Stimulated activated naive CD4-positive, alpha-beta T cell (primary cell): ENCODE measurements at regions not wholly inside any gene's neighbourhood (a gene's known extent, or its start where the extent isn't known, plus 50 kb on each side); places are given as distances from the start of the nearest gene placed in this dataset.

Source experiments
- DNase-seq, 6 experiments: peaks; one replicate each; lab custom pipeline; 2025; lab: John Stamatoyannopoulos, UW

DNA sequence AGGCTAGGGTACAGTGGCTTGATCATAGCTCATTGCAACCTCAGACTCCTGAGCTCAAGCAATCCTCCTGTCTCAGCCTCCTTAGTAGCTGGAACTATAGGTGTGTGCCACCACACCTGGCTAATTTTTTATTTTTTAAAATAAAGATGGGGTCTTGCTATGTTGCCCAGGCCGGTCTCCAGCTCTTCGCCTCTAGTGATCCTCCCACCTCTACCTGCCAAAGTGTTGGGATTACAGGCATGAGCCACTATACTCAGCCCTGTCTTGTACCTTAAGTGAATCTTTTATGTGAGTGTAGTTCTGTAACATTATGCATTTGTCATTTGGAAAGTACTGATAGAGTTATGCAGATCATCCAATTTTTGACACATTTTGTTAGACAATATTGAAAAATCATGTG is 66.9 kb upstream of the C15orf39 start:
- DNase-seq = no peak

DNA sequence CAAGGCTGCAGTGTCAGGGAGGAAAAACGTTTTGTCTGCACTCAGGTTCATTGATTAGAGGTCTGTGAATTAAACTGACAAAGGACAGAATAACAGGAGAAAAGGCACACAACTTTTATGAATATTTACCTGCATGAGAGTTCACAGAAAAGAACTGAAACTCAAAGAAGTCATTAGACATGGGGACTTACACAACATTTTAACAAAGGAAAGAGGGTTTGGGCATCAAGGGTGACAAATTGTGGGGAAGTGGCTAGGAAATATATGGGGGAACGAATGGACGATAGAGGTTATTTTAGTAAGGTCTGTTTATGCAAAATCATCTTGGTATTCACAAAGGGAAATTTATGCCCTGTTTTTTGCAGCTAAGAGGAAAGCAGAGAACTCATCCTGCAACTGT is 65.6 kb upstream of the C15orf39 start:
- no peak for DNase-seq

DNA sequence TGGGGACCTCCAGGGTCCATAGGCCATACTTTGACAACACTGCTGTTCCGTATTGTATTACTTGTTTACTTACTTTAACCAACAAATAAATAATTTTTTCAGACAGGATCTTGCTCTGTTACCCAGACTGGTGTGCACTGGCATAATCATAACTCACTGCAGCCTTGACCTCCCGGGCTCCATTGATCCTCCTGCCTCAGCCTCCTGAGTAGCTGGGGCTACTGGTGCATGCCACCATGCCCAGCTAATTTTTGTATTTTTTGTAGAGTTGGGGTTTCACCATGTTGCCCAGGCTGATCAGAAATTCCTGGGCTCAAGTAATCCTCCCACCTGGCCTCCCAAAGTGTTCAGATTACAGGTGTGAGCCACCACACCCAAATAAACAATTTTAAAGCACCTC is 64.9 kb upstream of the C15orf39 start:
- DNase-seq = no peak

DNA sequence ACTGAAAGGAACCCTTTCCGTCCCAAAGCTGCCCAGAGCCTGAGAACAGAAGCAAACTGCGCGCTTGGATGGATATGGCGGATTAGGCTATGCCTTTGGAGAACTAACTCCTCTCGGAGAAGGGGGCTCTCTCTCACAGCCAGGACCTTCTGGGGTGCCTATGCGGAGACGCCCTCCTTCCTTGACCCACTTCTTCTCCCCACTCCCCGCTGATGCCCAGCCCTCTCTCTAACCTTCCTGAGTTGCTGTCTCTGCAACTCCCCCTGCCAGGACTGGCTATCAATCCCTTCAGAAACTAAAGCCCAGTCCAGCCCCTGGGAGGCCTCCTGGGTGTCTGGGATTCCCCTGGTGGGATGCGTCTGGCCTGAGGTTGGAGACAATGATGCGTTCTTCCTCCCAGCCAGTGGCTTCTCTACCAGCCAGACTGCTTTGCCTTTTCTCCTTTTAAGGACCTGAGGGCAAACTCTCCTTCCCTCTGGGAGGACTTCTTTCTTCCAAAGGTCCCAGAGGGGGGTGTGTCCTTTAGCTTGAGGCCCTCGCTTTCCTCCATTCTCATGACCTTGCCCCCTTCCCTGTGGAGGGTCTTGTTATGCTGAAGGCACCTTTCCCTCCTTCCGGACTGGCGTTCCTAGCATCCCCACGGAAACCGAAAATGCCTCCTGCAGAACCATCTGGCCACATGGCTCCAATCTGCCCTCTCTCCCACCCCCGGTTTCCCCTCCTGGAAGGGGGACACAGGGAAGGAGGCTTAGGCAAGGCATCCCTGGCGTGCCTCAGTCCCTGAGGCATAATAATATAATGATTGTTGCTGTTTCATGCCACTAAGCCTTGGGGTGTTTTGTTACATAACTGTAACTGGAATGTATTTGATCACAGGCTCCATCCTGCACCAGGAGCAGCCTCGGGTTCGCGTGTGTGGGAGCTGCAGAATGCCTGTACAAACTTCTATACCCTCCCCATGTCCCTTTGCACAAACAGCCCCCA is 63.4 kb upstream of the C15orf39 start:
- DNase-seq = no peak

DNA sequence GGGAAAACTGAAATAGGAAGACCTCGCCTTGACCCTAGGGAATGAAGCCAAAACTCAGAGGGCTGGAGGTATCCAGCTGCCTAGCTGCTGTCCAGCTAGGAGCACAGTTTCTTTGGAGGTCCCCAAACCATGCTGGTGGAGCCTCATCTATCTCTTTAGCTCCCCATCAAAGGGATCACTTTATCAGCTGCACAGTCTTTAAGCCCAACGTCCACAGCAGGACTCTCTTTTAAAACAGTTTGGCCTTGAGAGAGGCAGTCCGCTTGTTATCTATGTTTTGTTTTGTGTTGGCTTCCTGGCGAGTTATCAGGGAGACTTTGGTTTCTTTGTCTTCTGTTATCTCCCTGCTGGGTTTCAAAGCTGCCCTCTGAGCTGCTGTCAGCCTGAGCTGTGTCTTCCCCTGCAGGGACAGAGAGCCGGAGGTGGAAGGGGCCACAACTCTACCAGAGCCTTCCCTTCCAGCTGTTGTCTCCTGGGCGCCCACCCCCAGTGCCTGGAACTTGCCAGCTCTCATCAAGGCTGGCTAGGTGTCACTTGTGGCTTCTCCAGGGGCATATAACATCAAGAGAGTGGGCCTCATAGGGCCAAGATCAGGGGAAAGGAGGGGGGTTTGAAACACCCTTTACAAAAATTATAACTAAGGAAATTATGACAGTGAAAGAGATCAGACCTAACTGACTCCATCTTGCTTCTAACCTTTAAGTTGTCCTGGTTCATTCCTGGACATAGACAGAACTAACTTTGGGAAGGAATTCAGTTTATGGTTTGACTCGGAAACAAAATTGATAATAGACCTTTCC is 61.4 kb upstream of the C15orf39 start:
- no peak for DNase-seq

DNA sequence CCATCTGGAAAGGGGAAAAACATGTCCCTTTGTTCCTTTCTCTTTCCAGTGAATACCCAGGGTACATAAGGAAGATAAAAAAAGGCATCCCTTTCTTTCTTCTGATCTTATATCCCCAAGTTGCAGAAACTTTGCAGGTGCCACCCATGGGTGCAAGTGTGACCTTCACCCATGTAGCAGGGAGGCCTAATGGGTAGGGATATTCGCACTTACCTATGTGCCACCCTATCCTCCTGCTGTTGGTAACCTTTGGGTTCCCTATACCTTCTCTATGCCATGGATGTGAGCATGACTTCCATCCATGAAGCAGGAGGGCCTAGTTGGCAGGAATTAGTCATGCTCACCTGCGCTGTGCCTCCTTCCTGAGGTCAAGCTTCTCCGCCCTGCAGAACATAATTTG is 59.2 kb upstream of the C15orf39 start:
- no peak for DNase-seq

DNA sequence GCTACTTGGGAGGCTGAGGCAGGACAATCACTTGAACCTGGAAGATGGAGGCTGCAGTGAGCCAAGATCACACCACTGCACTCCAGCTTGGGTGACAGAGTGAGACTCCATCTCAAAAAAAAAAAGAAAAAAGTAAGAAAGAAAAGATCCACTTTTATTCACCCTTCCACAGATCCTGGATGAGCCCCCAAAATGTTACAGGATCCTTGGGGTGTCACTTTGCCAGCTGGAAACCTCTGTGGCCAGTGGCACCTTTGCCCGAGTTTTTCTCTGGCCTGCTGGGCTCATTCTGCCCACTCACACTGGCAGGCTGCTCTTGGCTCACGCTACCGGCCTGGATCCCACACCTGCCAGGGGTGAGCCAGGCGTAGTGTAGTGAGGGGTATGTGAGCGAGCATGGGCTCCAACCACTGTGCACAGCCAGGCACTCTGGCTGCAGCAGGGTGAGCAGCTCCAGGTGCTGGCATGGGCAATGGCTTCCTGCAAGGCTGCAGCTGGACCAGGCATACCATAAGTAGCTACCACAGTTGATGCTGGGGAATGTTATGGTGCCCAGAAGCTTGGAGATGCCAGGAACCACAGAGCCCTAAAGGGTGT is 57.8 kb upstream of the C15orf39 start:
- peak in 1 of 6 experiments; percentile 3 for DNase-seq

DNA sequence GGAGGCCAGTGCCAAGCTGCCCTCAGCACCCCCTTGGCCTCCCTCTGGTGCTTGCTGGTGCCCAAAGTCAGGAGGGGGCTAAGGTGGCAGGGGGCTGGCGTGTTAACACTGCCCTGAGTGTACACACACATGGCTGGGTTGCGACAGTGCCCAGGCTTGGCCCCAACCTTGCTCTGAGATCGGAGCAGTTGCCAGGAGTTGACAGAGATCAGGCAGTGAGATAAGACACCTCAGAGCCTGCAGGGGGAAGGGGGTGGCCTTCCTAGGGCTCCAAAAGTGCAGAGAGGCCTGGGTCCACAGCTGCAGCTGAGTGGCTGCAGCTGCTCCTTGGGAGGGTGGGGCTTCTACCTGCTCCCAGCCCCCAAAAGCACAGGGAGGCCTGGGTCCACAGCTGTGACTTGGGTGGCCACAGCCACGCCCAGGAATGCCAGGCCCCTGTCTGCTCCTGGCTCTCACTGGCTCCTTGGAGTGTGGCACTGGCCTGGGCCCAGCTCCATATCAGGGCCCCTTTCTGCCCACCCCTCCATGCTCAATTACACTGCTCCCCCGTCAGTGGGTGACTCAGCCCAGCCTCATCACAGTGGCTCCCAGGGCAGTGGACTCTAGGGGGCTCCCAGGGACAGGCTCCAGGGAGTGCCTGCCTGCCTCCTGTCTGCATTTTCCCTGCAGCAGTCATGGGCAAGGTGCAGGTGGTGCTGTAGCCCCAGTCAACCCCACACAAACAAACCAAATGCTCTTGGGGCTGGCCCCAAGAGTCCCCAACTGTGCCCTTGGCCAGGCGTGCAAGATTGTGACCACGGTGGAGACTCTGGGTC is 56.4 kb upstream of the C15orf39 start:
- no peak for DNase-seq

DNA sequence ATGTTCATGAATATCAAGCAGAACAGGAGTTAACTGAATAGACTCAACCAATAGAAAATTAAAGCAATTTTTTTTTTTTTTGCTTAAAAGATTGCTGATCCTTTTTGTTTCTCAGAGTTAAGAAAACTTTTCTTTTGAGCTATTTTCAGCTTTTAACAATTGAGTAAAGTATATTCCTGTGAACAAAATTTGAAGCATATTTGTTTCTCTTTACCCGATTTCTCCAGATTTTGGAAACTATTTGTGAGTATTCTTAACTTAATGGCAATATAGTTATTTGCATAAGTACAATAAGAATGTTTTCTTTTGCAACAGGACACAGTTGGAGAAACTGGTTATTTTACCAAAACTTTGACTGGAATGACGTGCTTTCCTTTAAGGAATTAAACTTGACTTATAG is 53.4 kb upstream of the C15orf39 start:
- DNase-seq = no peak

DNA sequence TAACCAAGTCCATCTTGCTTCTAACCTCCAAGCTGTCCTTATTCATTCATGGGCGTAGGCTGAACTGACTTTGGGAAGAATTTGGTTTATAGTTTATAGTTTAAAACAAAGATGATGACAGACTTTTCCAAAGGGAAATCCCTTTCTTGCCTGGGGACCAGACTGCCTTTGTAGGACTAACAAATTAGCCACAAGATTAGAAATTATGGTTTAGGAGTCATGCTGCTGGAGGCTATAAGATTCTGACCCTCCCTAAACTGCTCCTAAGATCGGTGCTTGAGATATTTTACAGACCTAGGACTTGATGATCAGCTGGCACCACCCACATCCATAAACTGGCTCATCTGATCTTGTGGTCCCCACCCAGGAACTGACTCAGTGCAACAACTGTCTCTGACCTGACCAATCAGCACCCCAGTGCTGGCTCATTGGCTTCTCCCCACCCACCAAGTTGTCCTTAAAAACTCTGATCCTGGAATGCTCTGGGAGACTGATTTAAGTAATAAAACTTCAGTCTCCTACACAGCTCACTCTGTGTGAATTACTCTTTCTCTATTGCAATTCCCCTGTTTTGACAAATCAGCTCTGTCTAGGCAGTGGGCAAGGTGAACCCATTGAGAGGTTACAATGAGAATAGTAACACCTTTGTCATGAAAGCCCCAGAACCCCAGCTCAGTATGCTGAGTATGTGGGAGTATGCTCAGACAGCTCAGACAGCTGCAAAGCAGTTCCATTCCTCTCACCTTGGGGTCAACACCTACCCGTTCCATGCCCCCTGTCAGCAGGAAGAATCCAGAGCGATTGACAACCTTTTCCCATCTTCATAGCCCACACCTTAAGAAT is 51.6 kb upstream of the C15orf39 start:
- no peak for DNase-seq

DNA sequence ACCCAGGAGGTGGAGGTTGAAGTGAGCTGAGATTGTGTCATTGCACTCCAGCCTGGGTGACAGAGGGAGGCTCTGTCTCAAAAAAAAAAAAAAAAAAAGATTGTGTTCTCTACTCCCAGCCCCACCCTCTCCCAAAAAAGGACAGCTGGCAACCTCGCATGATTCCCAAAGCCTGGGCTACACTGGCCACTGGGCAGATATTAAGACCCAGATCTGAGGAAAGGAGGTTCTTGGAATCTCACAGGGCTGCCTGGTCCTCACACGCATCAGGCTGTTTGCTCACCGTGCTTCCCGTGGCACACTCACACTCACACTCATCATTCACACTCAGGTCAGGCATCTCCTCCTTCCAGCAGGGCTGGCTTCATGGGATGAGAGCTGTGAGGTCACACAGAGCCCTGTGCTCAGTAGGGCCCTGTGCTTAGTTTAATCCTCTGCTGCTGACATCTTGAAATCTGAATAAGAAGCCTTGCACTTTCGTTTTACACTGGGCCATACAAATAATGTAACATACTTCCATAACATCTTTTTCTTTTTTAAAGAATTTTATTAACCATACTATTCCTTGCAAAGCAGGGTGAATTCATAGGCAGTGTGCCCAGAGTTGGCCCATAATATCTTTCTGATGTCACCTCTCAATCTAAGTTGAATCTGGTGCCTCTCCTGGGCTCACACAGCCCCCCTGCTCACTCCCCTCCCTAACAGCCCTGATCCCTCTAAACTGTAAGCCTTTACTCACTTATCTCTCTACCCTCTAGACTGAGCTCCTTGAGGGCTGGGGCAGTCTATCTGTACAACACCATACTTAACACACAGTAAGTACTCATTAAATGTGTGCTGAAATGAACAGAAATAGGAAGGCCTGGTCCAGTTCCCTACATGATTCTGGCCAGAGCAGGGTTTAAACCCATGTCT is 50.2 kb upstream of the C15orf39 start:
- DNase-seq = no peak
